Adrenal gland (tissue), 5 donors: ENCODE measurements at regions not wholly inside any gene's neighbourhood (a gene's known extent, or its start where the extent isn't known, plus 50 kb on each side); places are given as distances from the start of the nearest gene placed in this dataset.

Experiments
- CTCF ChIP-seq, 6 experiments: fragments of 450-650 bp in 4 of 6; fragments of 200-600 bp in 2 of 6; sonication (generic) in 1 of 6; IDR thresholded peaks; 1 replicate in 5 of 6; 2 replicates in 1 of 6; pipeline versions ENCODE4 v1.5.1 to v1.8.0; 2016 to 2021; ENCODE audit warnings: antibody characterized with exemption in 6 of 6, mild to moderate bottlenecking in 2 of 6, moderate library complexity in 1 of 6
- POLR2A ChIP-seq, 2 donors: fragments of 450-650 bp; IDR thresholded peaks; one replicate each; pipeline ENCODE4 v1.6.1; 2017; ENCODE audit warnings: antibody characterized with exemption in 2 of 2, mild to moderate bottlenecking in 2 of 2, moderate library complexity in 1 of 2
- donor health status: DM: no; HTN: no; CAD: no.

- no peak for TF ChIP-seq CTCF (IDR thresholded peaks at IDR 0.05)
- no peak for TF ChIP-seq POLR2A (IDR thresholded peaks at IDR 0.05)
Observed at GRCh38 chr14:44163946-44164345, 343.1 kb downstream of the FSCB start.
